A673 (cell line): ENCODE measurements at regions not wholly inside any gene's neighbourhood (a gene's known extent, or its start where the extent isn't known, plus 50 kb on each side); places are given as distances from the start of the nearest gene placed in this dataset.

Experiments
- EZH2 ChIP-seq: fragments of 200-600 bp; sonication (generic); IDR thresholded peaks from 2 replicates; pipeline ENCODE4 v1.6.1; 2017; ENCODE audit warnings: borderline replicate concordance, low read depth, mild to moderate bottlenecking, mixed read lengths, antibody characterized with exemption, low read length; ENCODE audit not compliant: poor library complexity, severe bottlenecking
- TF ChIP-seq, protein P1 (sequence below): fragments of 300-800, 200-600 bp; sonication (generic); conservative IDR thresholded peaks from 2 replicates; pipeline ENCODE4 v1.5.1; 2017; ENCODE audit warnings: low read depth, mild to moderate bottlenecking, antibody characterized with exemption, low read length, moderate library complexity, mixed read lengths

DNA sequence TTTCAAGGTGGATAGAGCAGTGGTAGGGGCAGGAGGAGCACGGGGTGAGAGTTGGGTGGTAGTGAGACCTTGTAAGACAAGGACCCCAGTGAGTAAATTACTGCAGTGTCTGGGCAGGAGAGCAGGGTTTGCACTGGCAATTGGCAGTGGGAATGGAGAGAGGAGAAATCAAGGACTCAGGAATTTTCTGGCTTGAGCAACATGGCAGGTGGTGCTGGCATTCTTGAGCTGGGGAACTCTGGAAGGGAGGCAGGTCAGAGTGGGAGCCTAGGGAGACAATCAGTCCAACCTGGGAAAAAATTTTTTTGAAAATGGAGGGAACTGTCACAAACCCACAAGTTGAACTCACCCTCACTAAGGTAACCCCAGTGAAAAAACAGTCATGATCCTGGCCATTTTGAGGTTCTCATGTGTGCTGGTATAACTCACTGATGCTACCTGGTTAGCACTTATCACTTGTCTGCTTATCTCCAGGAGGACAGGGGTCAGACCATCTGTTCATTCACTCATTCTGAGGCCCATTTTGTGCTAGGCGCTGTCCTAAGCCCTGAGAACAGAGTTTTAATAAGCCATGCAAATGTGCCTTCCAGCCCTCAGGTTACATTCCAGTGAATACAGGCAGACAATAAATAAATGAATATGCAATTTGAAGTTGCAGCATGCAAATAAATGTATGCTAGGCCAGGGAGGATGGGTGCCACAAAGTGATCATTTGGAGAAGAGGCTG lies 92.2 kb upstream of the SEC11C start:
- TF ChIP-seq, protein P1, sequence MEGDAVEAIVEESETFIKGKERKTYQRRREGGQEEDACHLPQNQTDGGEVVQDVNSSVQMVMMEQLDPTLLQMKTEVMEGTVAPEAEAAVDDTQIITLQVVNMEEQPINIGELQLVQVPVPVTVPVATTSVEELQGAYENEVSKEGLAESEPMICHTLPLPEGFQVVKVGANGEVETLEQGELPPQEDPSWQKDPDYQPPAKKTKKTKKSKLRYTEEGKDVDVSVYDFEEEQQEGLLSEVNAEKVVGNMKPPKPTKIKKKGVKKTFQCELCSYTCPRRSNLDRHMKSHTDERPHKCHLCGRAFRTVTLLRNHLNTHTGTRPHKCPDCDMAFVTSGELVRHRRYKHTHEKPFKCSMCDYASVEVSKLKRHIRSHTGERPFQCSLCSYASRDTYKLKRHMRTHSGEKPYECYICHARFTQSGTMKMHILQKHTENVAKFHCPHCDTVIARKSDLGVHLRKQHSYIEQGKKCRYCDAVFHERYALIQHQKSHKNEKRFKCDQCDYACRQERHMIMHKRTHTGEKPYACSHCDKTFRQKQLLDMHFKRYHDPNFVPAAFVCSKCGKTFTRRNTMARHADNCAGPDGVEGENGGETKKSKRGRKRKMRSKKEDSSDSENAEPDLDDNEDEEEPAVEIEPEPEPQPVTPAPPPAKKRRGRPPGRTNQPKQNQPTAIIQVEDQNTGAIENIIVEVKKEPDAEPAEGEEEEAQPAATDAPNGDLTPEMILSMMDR = no peak
- TF ChIP-seq EZH2 = no peak
